ENCODE measurements at regions not wholly inside any gene's neighbourhood (a gene's known extent, or its start where the extent isn't known, plus 50 kb on each side); places are given as distances from the start of the nearest gene placed in this dataset.

GRCh38 chr10:126738001-126738400, 67.5 kb upstream of the C10orf90 start:
- Histone ChIP-seq H4K20me1 (ENCODE audit: control insufficient read depth, insufficient read depth) (no peaks in the 10 kb centered on the region), H3K27me3 (replicated peaks in 1 of 2; ENCODE audit: control insufficient read depth in 2 of 2, insufficient read depth in 2 of 2, low read length in 1 of 2) (no peaks in the 10 kb centered on the region), H3K36me3 (ENCODE audit: control insufficient read depth in 2 of 2, insufficient read depth in 2 of 2, low read length in 1 of 2) (no peaks in the 10 kb centered on the region), H3K9ac (ENCODE audit: control insufficient read depth, insufficient read depth, low read length) (no peak overlapping the region), H3K4me2 (ENCODE audit: control insufficient read depth, insufficient read depth) (no peak overlapping the region), H3K4me3 (no peak overlapping the region), H2AFZ (ENCODE audit: control insufficient read depth, low read depth, low read length) (no peak overlapping the region), H3K27ac (ENCODE audit: control insufficient read depth, insufficient read depth) (no peak overlapping the region), H3K9me3 (replicated peaks; ENCODE audit: control insufficient read depth, insufficient read depth, low read length) (no peaks in the 10 kb centered on the region), H3K79me2 (ENCODE audit: control insufficient read depth, insufficient read depth, low read length) (no peaks in the 10 kb centered on the region), H3K4me1 (ENCODE audit: control insufficient read depth, insufficient read depth, low read length) (no peaks in the 10 kb centered on the region)
- POLR2A ChIA-PET: no interaction called here
- RAD21 ChIA-PET (ENCODE audit: unreplicated experiment): no interaction called here
- FAIRE-seq (no peak), DNase-seq (ENCODE audit: low read depth, low spot score) (no peak), ATAC-seq (no peak)
- no TSS peak for BruUV-seq (replicated peaks)
- WGBS (ENCODE audit: insufficient coverage, insufficient replicate concordance, low lambda C conversion rate, missing lambda C conversion rate): 11% methylated on average over 4 of the region's 4 CpGs
- CTCF ChIA-PET: no interaction called here
- intact Hi-C loops (cut with micrococcal nuclease; ENCODE audit: unreplicated experiment) (no loop called here), in situ Hi-C loops (cut with MboI) (no loop called here)
- TF ChIP-seq TCF3 (IDR thresholded peaks at IDR 0.05; ENCODE audit: borderline replicate concordance, insufficient read depth, low read depth, low read length) (no peak), WRNIP1 (IDR thresholded peaks at IDR 0.05; ENCODE audit: borderline replicate concordance, low read depth, low read length) (no peak), ZNF274 (IDR thresholded peaks at IDR 0.05; ENCODE audit: insufficient read depth, insufficient read length) (no peak), ATF7 (IDR thresholded peaks at IDR 0.05; ENCODE audit: low read depth) (no peak), RELA (IDR thresholded peaks at IDR 0.05; ENCODE audit: borderline replicate concordance, partially characterized antibody) (no peak)
- SMC1A ChIA-PET (ENCODE audit: uncharacterized antibody, unreplicated experiment): no interaction called here

- intact Hi-C loops (cut with micrococcal nuclease; ENCODE audit: unreplicated experiment): no loop called here
- ChIA-PET SMC1A (ENCODE audit: uncharacterized antibody, unreplicated experiment) (interaction anchor here (0.8 kb wide), 1 partner anchor 29 kb away, joined by 3 read pairs; no protein-coding TSS in a partner anchor), CTCF (no interaction called here), RAD21 (ENCODE audit: unreplicated experiment) (no interaction called here), POLR2A (no interaction called here)
- DNase-seq (ENCODE audit: low read depth, low spot score) (no peak), FAIRE-seq (no peak), ATAC-seq (no peak)
- H3K4me3 ChIP-seq: no peak overlapping the region
- no peak for TF ChIP-seq ZBTB11 (CRISPR knock-in tag; IDR thresholded peaks at IDR 0.05)
- TF ChIP-seq CREM (IDR thresholded peaks at IDR 0.05; ENCODE audit: low read depth): no peak
- TF ChIP-seq CBFB (IDR thresholded peaks at IDR 0.05; ENCODE audit: low read depth): no peak
- BruUV-seq (replicated peaks): no TSS peak
- H3K4me1 ChIP-seq (ENCODE audit: control insufficient read depth, insufficient read depth, low read length): no peaks in the 10 kb centered on the region
- H3K9ac ChIP-seq (ENCODE audit: control insufficient read depth, insufficient read depth, low read length): no peak overlapping the region
- no peaks in the 10 kb centered on the region for H3K27me3 ChIP-seq (replicated peaks in 1 of 2; ENCODE audit: control insufficient read depth in 2 of 2, insufficient read depth in 2 of 2, low read length in 1 of 2)
- WGBS (ENCODE audit: insufficient coverage, insufficient replicate concordance, low lambda C conversion rate, missing lambda C conversion rate): 0% methylated on average over 1 of the region's 1 CpG
- in situ Hi-C loops (cut with MboI): no loop called here
- no peak overlapping the region for H3K4me2 ChIP-seq (ENCODE audit: control insufficient read depth, insufficient read depth)
- H3K36me3 ChIP-seq (ENCODE audit: control insufficient read depth in 2 of 2, insufficient read depth in 2 of 2, low read length in 1 of 2): no peaks in the 10 kb centered on the region
- no peak overlapping the region for H3K27ac ChIP-seq (ENCODE audit: control insufficient read depth, insufficient read depth)
- H3K9me3 ChIP-seq (replicated peaks; ENCODE audit: control insufficient read depth, insufficient read depth, low read length): no peaks in the 10 kb centered on the region
- no peaks in the 10 kb centered on the region for H4K20me1 ChIP-seq (ENCODE audit: control insufficient read depth, insufficient read depth)
- H3K79me2 ChIP-seq (ENCODE audit: control insufficient read depth, insufficient read depth, low read length): no peaks in the 10 kb centered on the region
- H2AFZ ChIP-seq (ENCODE audit: control insufficient read depth, low read depth, low read length): no peak overlapping the region
These were observed 74.1 kb upstream of the C10orf90 start for GRCh38 chr10:126744571-126744970.

All from GM12878 (cell line).